K562 (cell line): ENCODE measurements at regions not wholly inside any gene's neighbourhood (a gene's known extent, or its start where the extent isn't known, plus 50 kb on each side); places are given as distances from the start of the nearest gene placed in this dataset.

Experiments used
- BACH1 ChIP-seq: fragments of 200-800 bp; sonication (Bioruptor generic); IDR thresholded peaks from 2 replicates; pipeline ENCODE4 v1.6.1; 2016; ENCODE audit warnings: missing genetic modification characterization, missing compliant biosample characterization
- BHLHE40 ChIP-seq: IDR thresholded peaks from 2 replicates; pipeline ENCODE4 v1.6.1; 2011; ENCODE audit warnings: low read length, improper control_type of control experiment
- CREBBP ChIP-seq: IDR thresholded peaks from one replicate; pipeline ENCODE4 v1.6.1; 2012; ENCODE audit warnings: low read depth, mild to moderate bottlenecking, control low read depth, inconsistent platforms, low read length
- HMG20A ChIP-seq: fragments of 450-650 bp; formaldehyde crosslinking; conservative IDR thresholded peaks from 2 replicates; pipeline ENCODE4 v1.4.0; 2020; ENCODE audit warnings: mild to moderate bottlenecking, mixed read lengths
- KLF10 ChIP-seq: fragments of 250-450 bp; sonication (Bioruptor Pico); IDR thresholded peaks from 2 replicates; pipeline ENCODE4 v1.6.1; 2021; ENCODE audit warnings: matching md5 sums
- SMAD2 ChIP-seq: fragments of 150-350 bp; IDR thresholded peaks from 2 replicates; pipeline ENCODE4 v1.6.1; 2014; ENCODE audit warnings: low read depth, mild to moderate bottlenecking, low read length
- SPI1 ChIP-seq: IDR thresholded peaks from 2 replicates; pipeline ENCODE4 v1.6.1; 2011; ENCODE audit warnings: low read depth, low read length, control low read depth, borderline replicate concordance
- ZBTB8A ChIP-seq: fragments of 450-650 bp; IDR thresholded peaks from 2 replicates; pipeline ENCODE4 v1.6.1; 2018; ENCODE audit warnings: mild to moderate bottlenecking, moderate library complexity; ENCODE audit not compliant: partially characterized antibody
- TF ChIP-seq, protein P1 (sequence below): fragments of 450-650 bp; IDR thresholded peaks from 2 replicates; pipeline ENCODE4 v1.6.1; 2017; ENCODE audit warnings: antibody characterized with exemption, mild to moderate bottlenecking
- TF ChIP-seq, protein P2 (sequence below): sonication (generic); formaldehyde crosslinking; IDR thresholded peaks from 2 replicates; pipeline ENCODE4 v1.8.0; 2023; ENCODE audit warnings: mild to moderate bottlenecking, missing genetic modification reagents
- TF ChIP-seq, protein P3 (sequence below): fragments of 450-650 bp; IDR thresholded peaks from 2 replicates; pipeline ENCODE4 v1.6.1; 2016; ENCODE audit warnings: mild to moderate bottlenecking, moderate library complexity

DNA sequence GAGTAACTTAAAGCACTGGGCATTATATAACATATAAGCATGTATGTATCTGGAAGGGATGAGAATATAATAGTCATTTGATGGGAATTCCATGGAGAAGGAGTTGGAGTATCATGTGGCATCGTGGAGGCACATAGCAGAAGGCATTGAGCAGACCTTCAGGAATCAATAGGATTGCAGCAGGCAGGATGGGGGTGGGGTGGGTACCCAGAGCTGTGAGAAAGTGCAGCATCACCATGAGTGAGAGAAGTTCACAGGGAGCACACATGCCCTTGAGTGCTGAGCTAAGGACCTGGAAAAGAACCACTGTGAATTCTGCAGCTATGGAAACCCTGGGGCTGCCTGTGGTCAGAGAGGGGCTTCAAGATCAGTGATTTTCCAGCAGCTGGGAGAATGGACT, 57.3 kb downstream of the MED10 start (continued):
- TF ChIP-seq, protein P1, sequence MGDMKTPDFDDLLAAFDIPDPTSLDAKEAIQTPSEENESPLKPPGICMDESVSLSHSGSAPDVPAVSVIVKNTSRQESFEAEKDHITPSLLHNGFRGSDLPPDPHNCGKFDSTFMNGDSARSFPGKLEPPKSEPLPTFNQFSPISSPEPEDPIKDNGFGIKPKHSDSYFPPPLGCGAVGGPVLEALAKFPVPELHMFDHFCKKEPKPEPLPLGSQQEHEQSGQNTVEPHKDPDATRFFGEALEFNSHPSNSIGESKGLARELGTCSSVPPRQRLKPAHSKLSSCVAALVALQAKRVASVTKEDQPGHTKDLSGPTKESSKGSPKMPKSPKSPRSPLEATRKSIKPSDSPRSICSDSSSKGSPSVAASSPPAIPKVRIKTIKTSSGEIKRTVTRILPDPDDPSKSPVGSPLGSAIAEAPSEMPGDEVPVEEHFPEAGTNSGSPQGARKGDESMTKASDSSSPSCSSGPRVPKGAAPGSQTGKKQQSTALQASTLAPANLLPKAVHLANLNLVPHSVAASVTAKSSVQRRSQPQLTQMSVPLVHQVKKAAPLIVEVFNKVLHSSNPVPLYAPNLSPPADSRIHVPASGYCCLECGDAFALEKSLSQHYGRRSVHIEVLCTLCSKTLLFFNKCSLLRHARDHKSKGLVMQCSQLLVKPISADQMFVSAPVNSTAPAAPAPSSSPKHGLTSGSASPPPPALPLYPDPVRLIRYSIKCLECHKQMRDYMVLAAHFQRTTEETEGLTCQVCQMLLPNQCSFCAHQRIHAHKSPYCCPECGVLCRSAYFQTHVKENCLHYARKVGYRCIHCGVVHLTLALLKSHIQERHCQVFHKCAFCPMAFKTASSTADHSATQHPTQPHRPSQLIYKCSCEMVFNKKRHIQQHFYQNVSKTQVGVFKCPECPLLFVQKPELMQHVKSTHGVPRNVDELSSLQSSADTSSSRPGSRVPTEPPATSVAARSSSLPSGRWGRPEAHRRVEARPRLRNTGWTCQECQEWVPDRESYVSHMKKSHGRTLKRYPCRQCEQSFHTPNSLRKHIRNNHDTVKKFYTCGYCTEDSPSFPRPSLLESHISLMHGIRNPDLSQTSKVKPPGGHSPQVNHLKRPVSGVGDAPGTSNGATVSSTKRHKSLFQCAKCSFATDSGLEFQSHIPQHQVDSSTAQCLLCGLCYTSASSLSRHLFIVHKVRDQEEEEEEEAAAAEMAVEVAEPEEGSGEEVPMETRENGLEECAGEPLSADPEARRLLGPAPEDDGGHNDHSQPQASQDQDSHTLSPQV: peak; percentile 70
- no peak for TF ChIP-seq HMG20A (CRISPR knock-in tag)
- peak; percentile 25; the same call in 1 of the 2 replicates for TF ChIP-seq BHLHE40
- no peak for TF ChIP-seq BACH1 (tag)
- no peak for TF ChIP-seq CREBBP
- TF ChIP-seq, protein P2, sequence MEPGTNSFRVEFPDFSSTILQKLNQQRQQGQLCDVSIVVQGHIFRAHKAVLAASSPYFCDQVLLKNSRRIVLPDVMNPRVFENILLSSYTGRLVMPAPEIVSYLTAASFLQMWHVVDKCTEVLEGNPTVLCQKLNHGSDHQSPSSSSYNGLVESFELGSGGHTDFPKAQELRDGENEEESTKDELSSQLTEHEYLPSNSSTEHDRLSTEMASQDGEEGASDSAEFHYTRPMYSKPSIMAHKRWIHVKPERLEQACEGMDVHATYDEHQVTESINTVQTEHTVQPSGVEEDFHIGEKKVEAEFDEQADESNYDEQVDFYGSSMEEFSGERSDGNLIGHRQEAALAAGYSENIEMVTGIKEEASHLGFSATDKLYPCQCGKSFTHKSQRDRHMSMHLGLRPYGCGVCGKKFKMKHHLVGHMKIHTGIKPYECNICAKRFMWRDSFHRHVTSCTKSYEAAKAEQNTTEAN (CRISPR knock-in tag): no peak
- TF ChIP-seq, protein P3, sequence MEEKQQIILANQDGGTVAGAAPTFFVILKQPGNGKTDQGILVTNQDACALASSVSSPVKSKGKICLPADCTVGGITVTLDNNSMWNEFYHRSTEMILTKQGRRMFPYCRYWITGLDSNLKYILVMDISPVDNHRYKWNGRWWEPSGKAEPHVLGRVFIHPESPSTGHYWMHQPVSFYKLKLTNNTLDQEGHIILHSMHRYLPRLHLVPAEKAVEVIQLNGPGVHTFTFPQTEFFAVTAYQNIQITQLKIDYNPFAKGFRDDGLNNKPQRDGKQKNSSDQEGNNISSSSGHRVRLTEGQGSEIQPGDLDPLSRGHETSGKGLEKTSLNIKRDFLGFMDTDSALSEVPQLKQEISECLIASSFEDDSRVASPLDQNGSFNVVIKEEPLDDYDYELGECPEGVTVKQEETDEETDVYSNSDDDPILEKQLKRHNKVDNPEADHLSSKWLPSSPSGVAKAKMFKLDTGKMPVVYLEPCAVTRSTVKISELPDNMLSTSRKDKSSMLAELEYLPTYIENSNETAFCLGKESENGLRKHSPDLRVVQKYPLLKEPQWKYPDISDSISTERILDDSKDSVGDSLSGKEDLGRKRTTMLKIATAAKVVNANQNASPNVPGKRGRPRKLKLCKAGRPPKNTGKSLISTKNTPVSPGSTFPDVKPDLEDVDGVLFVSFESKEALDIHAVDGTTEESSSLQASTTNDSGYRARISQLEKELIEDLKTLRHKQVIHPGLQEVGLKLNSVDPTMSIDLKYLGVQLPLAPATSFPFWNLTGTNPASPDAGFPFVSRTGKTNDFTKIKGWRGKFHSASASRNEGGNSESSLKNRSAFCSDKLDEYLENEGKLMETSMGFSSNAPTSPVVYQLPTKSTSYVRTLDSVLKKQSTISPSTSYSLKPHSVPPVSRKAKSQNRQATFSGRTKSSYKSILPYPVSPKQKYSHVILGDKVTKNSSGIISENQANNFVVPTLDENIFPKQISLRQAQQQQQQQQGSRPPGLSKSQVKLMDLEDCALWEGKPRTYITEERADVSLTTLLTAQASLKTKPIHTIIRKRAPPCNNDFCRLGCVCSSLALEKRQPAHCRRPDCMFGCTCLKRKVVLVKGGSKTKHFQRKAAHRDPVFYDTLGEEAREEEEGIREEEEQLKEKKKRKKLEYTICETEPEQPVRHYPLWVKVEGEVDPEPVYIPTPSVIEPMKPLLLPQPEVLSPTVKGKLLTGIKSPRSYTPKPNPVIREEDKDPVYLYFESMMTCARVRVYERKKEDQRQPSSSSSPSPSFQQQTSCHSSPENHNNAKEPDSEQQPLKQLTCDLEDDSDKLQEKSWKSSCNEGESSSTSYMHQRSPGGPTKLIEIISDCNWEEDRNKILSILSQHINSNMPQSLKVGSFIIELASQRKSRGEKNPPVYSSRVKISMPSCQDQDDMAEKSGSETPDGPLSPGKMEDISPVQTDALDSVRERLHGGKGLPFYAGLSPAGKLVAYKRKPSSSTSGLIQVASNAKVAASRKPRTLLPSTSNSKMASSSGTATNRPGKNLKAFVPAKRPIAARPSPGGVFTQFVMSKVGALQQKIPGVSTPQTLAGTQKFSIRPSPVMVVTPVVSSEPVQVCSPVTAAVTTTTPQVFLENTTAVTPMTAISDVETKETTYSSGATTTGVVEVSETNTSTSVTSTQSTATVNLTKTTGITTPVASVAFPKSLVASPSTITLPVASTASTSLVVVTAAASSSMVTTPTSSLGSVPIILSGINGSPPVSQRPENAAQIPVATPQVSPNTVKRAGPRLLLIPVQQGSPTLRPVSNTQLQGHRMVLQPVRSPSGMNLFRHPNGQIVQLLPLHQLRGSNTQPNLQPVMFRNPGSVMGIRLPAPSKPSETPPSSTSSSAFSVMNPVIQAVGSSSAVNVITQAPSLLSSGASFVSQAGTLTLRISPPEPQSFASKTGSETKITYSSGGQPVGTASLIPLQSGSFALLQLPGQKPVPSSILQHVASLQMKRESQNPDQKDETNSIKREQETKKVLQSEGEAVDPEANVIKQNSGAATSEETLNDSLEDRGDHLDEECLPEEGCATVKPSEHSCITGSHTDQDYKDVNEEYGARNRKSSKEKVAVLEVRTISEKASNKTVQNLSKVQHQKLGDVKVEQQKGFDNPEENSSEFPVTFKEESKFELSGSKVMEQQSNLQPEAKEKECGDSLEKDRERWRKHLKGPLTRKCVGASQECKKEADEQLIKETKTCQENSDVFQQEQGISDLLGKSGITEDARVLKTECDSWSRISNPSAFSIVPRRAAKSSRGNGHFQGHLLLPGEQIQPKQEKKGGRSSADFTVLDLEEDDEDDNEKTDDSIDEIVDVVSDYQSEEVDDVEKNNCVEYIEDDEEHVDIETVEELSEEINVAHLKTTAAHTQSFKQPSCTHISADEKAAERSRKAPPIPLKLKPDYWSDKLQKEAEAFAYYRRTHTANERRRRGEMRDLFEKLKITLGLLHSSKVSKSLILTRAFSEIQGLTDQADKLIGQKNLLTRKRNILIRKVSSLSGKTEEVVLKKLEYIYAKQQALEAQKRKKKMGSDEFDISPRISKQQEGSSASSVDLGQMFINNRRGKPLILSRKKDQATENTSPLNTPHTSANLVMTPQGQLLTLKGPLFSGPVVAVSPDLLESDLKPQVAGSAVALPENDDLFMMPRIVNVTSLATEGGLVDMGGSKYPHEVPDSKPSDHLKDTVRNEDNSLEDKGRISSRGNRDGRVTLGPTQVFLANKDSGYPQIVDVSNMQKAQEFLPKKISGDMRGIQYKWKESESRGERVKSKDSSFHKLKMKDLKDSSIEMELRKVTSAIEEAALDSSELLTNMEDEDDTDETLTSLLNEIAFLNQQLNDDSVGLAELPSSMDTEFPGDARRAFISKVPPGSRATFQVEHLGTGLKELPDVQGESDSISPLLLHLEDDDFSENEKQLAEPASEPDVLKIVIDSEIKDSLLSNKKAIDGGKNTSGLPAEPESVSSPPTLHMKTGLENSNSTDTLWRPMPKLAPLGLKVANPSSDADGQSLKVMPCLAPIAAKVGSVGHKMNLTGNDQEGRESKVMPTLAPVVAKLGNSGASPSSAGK: peak; percentile 53
- TF ChIP-seq SMAD2: no peak
- no peak for TF ChIP-seq SPI1
- no peak for TF ChIP-seq ZBTB8A
- TF ChIP-seq KLF10 (CRISPR knock-in tag): no peak
